GM18499 (cell line): ENCODE measurements at regions not wholly inside any gene's neighbourhood (a gene's known extent, or its start where the extent isn't known, plus 50 kb on each side); places are given as distances from the start of the nearest gene placed in this dataset.

Experiments used
- ATAC-seq: cut with Tn5 transposase; IDR thresholded peaks from one replicate; pipeline ENCODE4 v1.9.1; 2021; ENCODE audit warnings: moderate number of reproducible peaks; ENCODE audit not compliant: insufficient read depth, unreplicated experiment

- no peak for ATAC-seq
These were observed 355.8 kb upstream of the RGS6 start for GRCh38 chr14:71576472-71576871.

DNA sequence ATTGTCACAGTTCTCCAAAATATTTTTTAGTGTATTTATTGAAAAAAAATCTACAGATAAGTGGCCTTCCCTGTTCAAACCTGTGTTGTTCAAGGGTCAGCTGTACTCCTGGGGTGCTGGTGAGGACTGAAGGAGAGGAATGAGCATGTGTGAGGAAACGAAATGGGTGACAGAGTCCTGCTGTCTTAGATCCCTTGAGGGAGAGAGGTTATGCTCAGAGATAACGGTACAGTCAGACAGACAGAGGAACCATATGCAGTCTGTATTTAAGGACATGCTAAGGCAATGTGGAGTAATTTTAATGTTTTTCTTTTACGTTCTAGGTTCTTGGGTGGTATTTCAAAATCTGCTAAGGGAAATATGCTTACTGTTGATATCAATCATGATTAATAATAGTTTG is 352.9 kb upstream of the RGS6 start:
- no peak for ATAC-seq

DNA sequence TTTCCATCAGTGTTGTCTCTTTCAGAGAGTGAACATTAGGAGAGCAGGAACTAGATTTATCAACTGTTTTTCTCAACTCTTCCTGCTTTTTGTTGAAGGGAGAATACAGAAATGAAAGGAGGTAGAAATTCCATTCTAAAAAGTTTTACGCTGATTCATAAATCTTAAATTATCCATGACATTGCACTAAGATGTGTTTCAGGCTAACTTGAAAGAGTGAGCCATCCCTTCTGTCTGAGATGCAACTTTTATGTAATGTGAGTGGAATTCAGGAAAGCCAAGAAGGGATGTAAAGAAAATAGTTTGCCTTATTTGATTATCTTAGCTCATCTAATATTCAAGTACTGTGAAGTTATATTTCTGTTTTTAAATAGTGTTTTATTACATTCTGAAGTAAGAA is 349.5 kb upstream of the RGS6 start:
- no peak for ATAC-seq

- no peak for ATAC-seq
These were observed 349.0 kb upstream of the RGS6 start for GRCh38 chr14:71583194-71583593.

DNA sequence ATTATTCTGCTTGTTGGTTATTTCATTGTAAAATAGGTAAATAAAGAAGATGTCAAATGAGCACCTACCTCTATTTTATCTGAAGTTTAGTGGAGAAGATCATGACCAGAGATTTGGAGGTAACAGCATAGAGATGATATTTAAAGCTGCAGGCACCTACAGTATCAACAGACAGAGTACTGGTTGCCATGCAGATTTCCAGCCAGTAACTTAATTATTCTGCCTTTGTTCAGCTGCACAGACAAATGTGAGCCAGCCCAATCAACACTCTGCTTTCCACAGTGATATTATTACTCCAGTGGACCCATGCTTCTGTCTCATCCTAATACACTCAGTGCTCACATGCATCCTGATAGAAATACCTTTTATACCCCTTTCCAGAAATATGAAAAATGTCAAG is 348.5 kb upstream of the RGS6 start:
- no peak for ATAC-seq

DNA sequence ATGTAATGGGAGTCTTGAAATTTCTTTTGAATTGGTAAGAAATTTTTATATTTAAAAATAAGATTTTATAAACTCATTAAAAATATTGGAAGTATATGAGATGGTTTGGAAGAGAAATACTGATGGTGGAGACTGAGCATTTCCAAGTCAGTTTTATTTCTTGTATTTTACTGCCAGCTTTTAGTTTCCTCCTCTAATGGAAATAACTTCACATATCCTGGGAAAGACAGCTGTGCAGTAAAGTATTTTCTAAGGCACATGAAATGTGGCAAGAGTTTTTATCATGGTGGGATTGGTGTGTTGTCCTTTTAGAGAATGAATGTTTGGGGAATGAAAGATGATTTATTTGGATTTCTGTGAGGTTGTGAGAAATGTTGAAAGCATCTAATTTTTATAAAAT is 346.9 kb upstream of the RGS6 start:
- no peak for ATAC-seq

DNA sequence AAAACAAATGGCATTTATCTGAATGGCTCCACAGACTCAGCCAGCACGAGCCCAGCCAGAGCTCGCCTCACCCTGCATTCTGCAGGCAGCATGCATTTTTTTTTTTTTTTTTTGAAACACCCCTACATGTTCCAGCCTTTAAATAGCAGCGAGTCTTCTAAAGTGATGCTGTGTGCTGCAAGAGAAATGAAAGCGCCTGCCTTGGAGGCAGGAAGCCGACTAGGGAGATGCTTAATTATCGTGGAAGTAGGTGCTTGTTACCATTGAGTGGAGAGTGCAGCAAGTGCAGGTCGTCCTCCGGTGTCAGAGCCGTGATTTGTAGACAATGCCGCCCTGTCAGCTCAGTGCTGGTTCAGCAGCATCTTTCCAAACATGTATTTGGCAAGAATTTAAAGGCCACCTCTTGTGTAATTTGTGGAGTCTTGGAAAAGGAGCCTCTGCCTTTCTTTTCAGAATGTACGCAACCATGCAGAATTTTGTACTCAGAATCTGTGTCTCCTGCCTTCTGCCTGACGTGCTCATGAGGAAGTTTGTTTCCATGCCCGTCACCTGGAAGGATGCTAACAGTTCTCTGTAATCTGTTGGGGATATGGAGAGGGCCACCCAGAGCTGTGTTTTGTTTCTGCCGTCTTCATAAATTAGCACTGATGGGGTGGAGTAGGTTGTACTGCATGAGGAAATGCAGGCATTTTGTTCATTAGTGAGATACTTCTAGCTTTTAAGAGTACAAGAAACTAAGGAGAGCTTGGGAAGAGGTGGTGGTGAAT is 345.9 kb upstream of the RGS6 start:
- no peak for ATAC-seq

DNA sequence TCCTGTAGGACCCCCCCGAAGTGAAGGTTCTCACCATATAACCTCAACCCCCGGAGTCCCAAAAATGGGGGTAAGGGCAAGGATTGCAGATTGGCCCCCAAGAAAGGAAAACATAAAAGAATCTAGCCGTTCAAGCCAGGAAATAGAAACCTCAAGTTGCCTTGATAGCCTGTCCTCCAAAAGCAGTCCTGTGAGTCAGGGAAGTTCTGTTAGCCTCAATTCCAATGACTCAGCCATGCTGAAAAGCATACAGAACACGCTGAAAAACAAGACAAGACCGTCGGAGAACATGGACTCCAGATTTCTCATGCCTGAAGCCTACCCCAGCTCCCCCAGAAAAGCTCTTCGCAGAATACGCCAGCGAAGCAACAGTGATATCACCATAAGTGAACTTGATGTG is 344.2 kb upstream of the RGS6 start:
- no peak for ATAC-seq

DNA sequence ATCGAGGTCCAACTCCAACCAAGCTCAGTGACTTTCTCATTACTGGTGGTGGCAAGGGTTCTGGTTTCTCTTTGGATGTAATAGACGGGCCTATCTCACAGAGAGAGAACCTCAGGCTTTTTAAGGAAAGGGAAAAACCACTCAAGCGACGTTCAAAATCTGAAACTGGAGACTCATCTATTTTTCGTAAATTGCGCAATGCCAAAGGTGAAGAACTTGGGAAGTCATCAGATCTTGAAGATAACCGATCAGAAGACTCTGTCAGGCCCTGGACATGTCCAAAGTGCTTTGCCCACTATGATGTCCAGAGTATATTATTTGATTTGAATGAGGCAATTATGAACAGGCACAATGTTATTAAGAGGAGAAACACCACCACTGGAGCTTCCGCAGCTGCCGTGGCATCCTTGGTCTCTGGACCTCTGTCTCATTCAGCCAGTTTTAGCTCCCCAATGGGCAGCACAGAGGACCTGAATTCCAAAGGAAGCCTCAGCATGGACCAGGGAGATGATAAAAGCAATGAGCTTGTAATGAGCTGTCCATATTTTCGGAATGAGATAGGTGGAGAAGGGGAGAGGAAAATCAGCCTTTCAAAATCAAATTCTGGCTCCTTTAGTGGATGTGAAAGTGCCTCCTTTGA is 343.5 kb upstream of the RGS6 start:
- ATAC-seq, result no peak

GRCh38 chr14:71589609-71590008 is 342.6 kb upstream of the RGS6 start:
- no peak for ATAC-seq

- ATAC-seq, result no peak
These were observed 342.1 kb upstream of the RGS6 start for GRCh38 chr14:71590131-71590530.

- ATAC-seq, result no peak
These were observed 341.0 kb upstream of the RGS6 start for GRCh38 chr14:71591231-71591630.

GRCh38 chr14:71591929-71592328 is 340.3 kb upstream of the RGS6 start:
- no peak for ATAC-seq

DNA sequence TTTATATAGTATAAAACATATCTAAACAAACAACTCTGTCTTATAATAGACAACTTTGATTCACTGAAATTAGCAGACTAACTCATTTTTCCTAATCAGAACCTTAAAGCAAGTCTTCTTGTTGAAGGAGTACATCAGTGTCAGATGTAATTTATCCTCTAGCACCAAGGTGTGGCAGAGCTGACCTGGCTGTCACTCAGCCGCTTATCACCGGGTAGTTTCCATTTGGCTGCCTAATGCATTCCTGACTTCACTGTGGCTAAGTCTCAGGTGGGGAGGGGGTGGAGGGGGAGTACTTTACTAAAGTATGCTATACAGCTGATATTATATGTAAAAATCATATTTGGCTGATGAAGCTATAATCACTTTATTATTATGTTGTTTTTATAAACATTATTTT is 339.9 kb upstream of the RGS6 start:
- no peak for ATAC-seq

DNA sequence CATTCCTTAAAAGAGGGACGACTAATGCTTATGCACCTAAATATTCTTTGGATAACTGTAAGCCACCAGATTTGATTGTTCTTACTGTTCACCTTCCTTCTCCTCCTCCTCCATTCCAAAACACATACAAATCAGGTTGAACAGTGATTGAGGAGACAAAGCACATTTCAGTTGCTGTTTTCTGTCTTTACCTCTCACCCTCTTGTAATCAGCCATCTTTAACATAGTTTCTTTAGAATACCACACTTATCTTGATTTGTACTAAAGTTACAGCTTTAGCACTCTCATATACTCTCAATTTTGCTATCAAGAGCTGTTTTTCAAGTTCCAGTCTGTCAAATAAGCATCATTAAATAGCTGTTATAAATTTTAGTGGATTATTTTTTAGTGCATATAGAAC is 338.3 kb upstream of the RGS6 start:
- no peak for ATAC-seq

- ATAC-seq, result no peak
These were observed 337.4 kb upstream of the RGS6 start for GRCh38 chr14:71594821-71595220.

GRCh38 chr14:71595441-71595840 is 336.8 kb upstream of the RGS6 start:
- ATAC-seq, result no peak

DNA sequence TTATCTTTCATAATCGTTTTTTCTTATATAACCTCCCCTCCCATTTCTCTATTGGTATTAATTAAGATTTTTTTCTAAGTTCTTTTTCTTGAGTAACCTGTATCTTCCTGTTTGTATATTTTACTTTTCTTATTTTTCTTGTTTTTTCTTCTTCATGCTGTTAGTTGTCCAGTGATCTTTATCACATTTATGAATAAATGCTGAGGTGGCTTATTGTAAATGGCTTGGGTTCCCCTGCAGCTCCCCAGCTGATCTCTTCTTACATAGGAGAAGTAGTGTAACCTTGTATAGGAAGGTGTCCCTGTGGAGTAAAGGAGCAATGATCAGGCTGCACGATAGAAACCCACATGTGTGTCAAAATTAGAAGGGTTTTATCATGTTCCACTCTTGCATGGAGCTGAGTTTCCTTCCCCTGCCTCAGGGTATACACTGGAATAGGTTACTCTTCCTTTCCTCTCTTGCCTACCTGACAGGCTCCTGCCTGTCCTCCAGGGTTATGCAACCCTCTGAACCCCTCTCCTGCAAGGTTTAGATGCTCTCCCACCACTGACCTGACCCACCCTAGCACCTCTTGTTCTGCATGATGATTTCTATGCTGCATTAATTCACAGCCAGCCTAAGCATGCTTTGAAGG is 334.8 kb upstream of the RGS6 start:
- no peak for ATAC-seq

DNA sequence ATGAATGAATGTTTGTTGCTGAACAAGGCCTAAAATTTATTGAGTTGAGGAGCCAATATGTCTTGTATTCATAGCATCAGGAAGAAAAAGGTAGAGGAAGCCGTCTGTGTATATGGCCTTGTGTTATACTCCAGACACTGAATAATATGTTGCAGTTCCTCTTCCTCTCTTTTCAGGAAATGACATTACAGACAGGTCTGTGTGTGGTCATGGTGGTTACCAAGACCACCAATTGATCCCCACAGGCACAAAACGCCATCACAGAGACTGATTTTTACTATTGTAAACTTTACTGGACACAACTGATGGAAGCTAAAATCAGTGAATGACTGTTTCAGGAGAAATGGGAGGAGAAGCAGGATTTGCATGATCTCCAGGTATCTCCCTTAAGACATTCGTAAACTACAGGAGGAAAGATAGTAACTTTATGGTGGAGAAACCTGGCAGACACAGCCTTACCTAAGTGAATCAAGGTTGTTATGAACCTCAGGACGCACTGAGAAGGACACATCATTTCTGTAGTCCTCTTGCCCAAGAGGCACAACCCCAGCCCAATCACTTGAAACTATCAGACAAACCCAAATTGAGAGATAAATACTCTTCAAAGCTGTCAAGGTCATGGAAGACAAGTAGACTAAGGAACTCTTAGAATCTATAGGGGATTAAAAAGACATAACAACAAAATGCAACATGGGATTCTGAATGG is 334.1 kb upstream of the RGS6 start:
- ATAC-seq, result no peak

DNA sequence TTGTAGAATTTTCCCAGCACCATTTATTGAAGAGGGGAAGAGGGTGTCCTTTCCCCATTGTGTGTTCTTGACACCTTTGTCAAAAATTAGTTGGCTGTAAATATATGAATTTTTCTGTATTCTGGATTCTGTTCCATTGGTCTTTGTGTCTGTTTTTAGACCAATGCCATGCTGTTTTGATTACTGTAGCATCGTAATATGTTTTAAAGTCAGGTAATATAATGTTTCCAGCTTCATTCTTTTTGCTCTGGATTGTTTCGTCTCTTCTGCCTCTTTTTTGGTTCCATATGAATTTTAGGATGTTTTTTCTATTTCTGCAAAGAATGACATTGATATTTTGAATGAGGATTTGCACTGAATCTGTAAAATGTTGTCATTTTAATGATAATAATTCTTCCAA is 331.9 kb upstream of the RGS6 start:
- ATAC-seq, result no peak

GRCh38 chr14:71602524-71602923 is 329.7 kb upstream of the RGS6 start:
- ATAC-seq, result no peak
